Natural killer cell (primary cell): ENCODE measurements at regions not wholly inside any gene's neighbourhood (a gene's known extent, or its start where the extent isn't known, plus 50 kb on each side); places are given as distances from the start of the nearest gene placed in this dataset.

Source experiments
- ATAC-seq, 3 donors: fragments of 150-1000 bp in 2 of 3; fragments of 200-7000 bp in 1 of 3; cut with Tn5 transposase; 1 replicate in 1 of 3; 2 replicates in 2 of 3; pipeline ENCODE4 v1.10.0; 2021; ENCODE audit warnings: mild to moderate bottlenecking in 2 of 3, moderate library complexity in 2 of 3
- DNase-seq, 2 donors: peaks; one replicate each; pipeline versions ENCODE4 v3.0.0 to v3.0.0-alpha.2; 2013 to 2021; ENCODE audit warnings: mixed read lengths in 1 of 2
- H3K27ac ChIP-seq: one replicate; pipeline ENCODE4 v1.5.1; 2013; ENCODE audit warnings: mild to moderate bottlenecking, low read length
- H3K27me3 ChIP-seq: one replicate; pipeline ENCODE4 v1.6.1; 2013; ENCODE audit warnings: low read length; ENCODE audit not compliant: control insufficient read depth, insufficient read depth
- H3K36me3 ChIP-seq: one replicate; pipeline ENCODE4 v1.6.1; 2013; ENCODE audit warnings: low read length; ENCODE audit not compliant: control insufficient read depth, insufficient read depth
- H3K4me1 ChIP-seq: one replicate; pipeline ENCODE4 v1.6.1; 2013; ENCODE audit warnings: low read length; ENCODE audit not compliant: control insufficient read depth, insufficient read depth
- H3K4me3 ChIP-seq: one replicate; pipeline ENCODE4 v1.5.1; 2013; ENCODE audit warnings: low read length
- H3K9me3 ChIP-seq: one replicate; pipeline ENCODE4 v1.6.1; 2013; ENCODE audit warnings: low read length; ENCODE audit not compliant: control insufficient read depth, insufficient read depth
- H3K27ac Mint-ChIP-seq, 2 donors: one replicate each; pipeline ENCODE4 v1.8.0; 2022; ENCODE audit warnings: mild to moderate bottlenecking in 2 of 2, mixed read lengths in 2 of 2, moderate library complexity in 1 of 2
- H3K27me3 Mint-ChIP-seq, 2 donors: one replicate each; pipeline ENCODE4 v1.8.0; 2022; ENCODE audit warnings: low read depth in 2 of 2, mixed read lengths in 2 of 2
- H3K36me3 Mint-ChIP-seq: one replicate; pipeline ENCODE4 v1.8.0; 2022; ENCODE audit warnings: mixed read lengths
- H3K4me1 Mint-ChIP-seq, 2 donors: one replicate each; pipeline ENCODE4 v1.8.0; 2022; ENCODE audit warnings: mixed read lengths in 2 of 2
- H3K4me3 Mint-ChIP-seq: one replicate; pipeline ENCODE4 v1.8.0; 2022; ENCODE audit warnings: mild to moderate bottlenecking, moderate library complexity, mixed read lengths
- H3K9me3 Mint-ChIP-seq, 2 donors: one replicate each; pipeline ENCODE4 v1.8.0; 2022; ENCODE audit warnings: mixed read lengths in 2 of 2
- WGBS: methylation state at CpG from one replicate; pipeline ENCODE4 v1.1.7; 2013; ENCODE audit warnings: missing lambda C conversion rate; ENCODE audit not compliant: insufficient coverage; 5-methylcytosine and 5-hydroxymethylcytosine counted together
- intact Hi-C: fragments of 100-400 bp; cut with micrococcal nuclease; formaldehyde crosslinking; loops from one replicate; pipeline ENCODE4 v1.14.2; 2022
- TF ChIP-seq, protein P1 (sequence below): fragments of 200-600 bp; IDR thresholded peaks from one replicate; pipeline ENCODE4 v1.8.0; 2022; ENCODE audit warnings: antibody characterized with exemption

GRCh38 chr9:113668061-113668460 is 204.5 kb downstream of the RGS3 start:
- H3K36me3 Mint-ChIP-seq: no peaks in the 10 kb centered on the region

DNA sequence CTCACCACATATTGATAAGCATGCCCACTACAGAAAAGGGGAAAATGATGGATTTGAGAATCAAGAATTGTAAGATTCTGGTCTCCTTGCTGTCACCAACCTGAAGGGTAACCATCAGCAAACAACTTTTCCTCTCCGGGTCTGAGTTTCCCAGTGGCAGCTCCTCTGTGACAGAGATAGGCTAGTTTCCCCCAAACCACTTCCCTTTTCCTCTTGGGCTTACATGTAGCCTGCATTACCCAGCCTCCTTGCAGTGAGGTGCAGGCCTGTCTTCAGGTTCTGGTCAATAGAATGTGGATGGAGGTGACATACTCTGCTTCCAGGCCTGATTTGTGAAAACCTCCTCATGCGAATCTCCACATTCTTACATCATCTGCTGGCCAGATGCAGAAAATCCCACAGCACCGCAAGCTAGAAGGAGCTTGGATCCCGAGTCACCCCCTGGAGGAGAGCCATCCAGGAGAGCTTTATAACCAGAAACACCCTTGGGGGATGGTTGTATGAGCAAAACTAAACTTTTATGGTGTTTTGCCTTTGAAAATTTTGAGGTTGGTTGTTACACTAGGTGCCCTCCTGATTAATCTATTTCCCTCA is 206.1 kb downstream of the RGS3 start:
- no peak overlapping the region for H3K27ac ChIP-seq
- Mint-ChIP-seq H3K27ac (no peak overlapping the region), H3K9me3 (no peaks in the 10 kb centered on the region)

More at GRCh38 chr9:113668061-113668460, 204.5 kb downstream of the RGS3 start:
- Histone ChIP-seq H3K4me1 (no peaks in the 10 kb centered on the region), H3K27me3 (no peaks in the 10 kb centered on the region), H3K36me3 (no peaks in the 10 kb centered on the region), H3K27ac (no peak overlapping the region), H3K4me3 (no peak overlapping the region), H3K9me3 (no peaks in the 10 kb centered on the region)
- Mint-ChIP-seq H3K4me1 (peaks cover 0 to 4% of the 10 kb centered on the region in 2 donors), H3K9me3 (no peaks in the 10 kb centered on the region), H3K4me3 (no peak overlapping the region), H3K27me3 (peaks cover 5 to 9% of the 10 kb centered on the region in 2 donors), H3K27ac (no peak overlapping the region)
- TF ChIP-seq, protein P1, sequence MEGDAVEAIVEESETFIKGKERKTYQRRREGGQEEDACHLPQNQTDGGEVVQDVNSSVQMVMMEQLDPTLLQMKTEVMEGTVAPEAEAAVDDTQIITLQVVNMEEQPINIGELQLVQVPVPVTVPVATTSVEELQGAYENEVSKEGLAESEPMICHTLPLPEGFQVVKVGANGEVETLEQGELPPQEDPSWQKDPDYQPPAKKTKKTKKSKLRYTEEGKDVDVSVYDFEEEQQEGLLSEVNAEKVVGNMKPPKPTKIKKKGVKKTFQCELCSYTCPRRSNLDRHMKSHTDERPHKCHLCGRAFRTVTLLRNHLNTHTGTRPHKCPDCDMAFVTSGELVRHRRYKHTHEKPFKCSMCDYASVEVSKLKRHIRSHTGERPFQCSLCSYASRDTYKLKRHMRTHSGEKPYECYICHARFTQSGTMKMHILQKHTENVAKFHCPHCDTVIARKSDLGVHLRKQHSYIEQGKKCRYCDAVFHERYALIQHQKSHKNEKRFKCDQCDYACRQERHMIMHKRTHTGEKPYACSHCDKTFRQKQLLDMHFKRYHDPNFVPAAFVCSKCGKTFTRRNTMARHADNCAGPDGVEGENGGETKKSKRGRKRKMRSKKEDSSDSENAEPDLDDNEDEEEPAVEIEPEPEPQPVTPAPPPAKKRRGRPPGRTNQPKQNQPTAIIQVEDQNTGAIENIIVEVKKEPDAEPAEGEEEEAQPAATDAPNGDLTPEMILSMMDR: no peak
- intact Hi-C loops: no loop called here
- ATAC-seq (no peak), DNase-seq (no peak)
- WGBS: 100% methylated on average over 2 of the region's 3 CpGs

DNA sequence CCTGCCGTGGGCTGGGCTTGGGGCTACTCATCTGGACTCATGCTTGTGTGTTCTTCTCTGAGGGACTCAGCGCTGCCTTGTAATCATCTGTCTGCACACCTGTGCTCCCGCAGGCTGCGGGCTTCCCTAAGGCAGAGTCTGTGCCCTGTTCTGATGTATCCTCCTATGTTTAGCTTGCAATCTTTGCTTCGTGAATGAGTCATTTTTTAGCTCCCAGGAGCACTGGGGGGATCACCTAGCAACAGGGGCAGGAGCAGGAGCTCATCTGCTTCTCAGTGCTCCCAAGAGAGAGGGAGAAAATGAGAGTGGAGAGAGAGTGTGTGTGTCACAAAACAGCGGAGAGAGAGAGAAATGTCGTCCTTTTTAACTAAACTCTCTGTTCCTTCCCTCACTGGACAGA is 202.4 kb upstream of the ZNF618 start:
- DNase-seq (no peak), ATAC-seq (no peak)
- H3K9me3 ChIP-seq: no peaks in the 10 kb centered on the region
- TF ChIP-seq, protein P1: no peak
- Mint-ChIP-seq H3K4me1 (peaks cover 0 to 13% of the 10 kb centered on the region in 2 donors), H3K36me3 (no peaks in the 10 kb centered on the region), H3K4me3 (no peak overlapping the region), H3K27ac (no peak overlapping the region), H3K27me3 (peaks cover 5 to 9% of the 10 kb centered on the region in 2 donors), H3K9me3 (no peaks in the 10 kb centered on the region)
- H3K4me3 ChIP-seq: no peak overlapping the region
- H3K27me3 ChIP-seq: no peaks in the 10 kb centered on the region
- no peak overlapping the region for H3K27ac ChIP-seq
- no peaks in the 10 kb centered on the region for H3K36me3 ChIP-seq
- intact Hi-C loops: no loop called here
- peaks cover 4% of the 10 kb centered on the region for H3K4me1 ChIP-seq
- WGBS: 88% methylated on average over 5 of the region's 7 CpGs

More for the DNA sequence above, 206.1 kb downstream of the RGS3 start:
- Histone ChIP-seq H3K4me1 (no peaks in the 10 kb centered on the region), H3K9me3 (no peaks in the 10 kb centered on the region), H3K36me3 (no peaks in the 10 kb centered on the region), H3K27me3 (no peaks in the 10 kb centered on the region), H3K4me3 (no peak overlapping the region)
- no peak for DNase-seq
- no peak for ATAC-seq
- intact Hi-C loops: no loop called here
- peaks cover 0 to 4% of the 10 kb centered on the region in 2 donors for H3K4me1 Mint-ChIP-seq
- H3K4me3 Mint-ChIP-seq: no peak overlapping the region
- TF ChIP-seq, protein P1: no peak
- H3K36me3 Mint-ChIP-seq: no peaks in the 10 kb centered on the region
- WGBS: 78% methylated on average over 4 of the region's 4 CpGs
- peaks cover 5 to 13% of the 10 kb centered on the region in 2 donors for H3K27me3 Mint-ChIP-seq

- peaks cover 5 to 7% of the 10 kb centered on the region in 2 donors for H3K27me3 Mint-ChIP-seq
- 85% methylated on average over 6 of the region's 6 CpGs for WGBS
- Histone ChIP-seq H3K9me3 (no peaks in the 10 kb centered on the region), H3K36me3 (no peaks in the 10 kb centered on the region), H3K27ac (no peak overlapping the region), H3K4me1 (peaks cover 4% of the 10 kb centered on the region), H3K4me3 (no peak overlapping the region), H3K27me3 (no peaks in the 10 kb centered on the region)
- no peaks in the 10 kb centered on the region for H3K36me3 Mint-ChIP-seq
- no peaks in the 10 kb centered on the region for H3K9me3 Mint-ChIP-seq
- TF ChIP-seq, protein P1: no peak
- intact Hi-C loops: no loop called here
- no peak for ATAC-seq
- H3K27ac Mint-ChIP-seq: no peak overlapping the region
- H3K4me1 Mint-ChIP-seq: peaks cover 0 to 10% of the 10 kb centered on the region in 2 donors
- no peak for DNase-seq
- H3K4me3 Mint-ChIP-seq: no peak overlapping the region
These were observed 201.7 kb upstream of the ZNF618 start for GRCh38 chr9:113674436-113674835.
